Gastroesophageal sphincter (tissue), 3 donors: ENCODE measurements at regions not wholly inside any gene's neighbourhood (a gene's known extent, or its start where the extent isn't known, plus 50 kb on each side); places are given as distances from the start of the nearest gene placed in this dataset.

Experiments used
- EP300 ChIP-seq: sonication (generic); formaldehyde crosslinking; IDR thresholded peaks from one replicate; pipeline ENCODE4 v1.6.1; 2017; ENCODE audit warnings: antibody characterized with exemption, mild to moderate bottlenecking
- POLR2A ChIP-seq, 2 donors: fragments of 450-650 bp; IDR thresholded peaks; one replicate each; pipeline ENCODE4 v1.6.1; 2017; ENCODE audit warnings: antibody characterized with exemption in 2 of 2, mild to moderate bottlenecking in 2 of 2, moderate library complexity in 1 of 2
- POLR2AphosphoS5 ChIP-seq: sonication (generic); formaldehyde crosslinking; IDR thresholded peaks from one replicate; pipeline ENCODE4 v1.6.1; 2017; ENCODE audit warnings: antibody characterized with exemption
- TF ChIP-seq, protein P1 (sequence below), 4 experiments: fragments of 200-600 bp in 2 of 4; fragments of 450-650 bp in 2 of 4; sonication (generic) in 1 of 4; IDR thresholded peaks; one replicate each; pipeline ENCODE4 v1.5.1; 2017 to 2019; ENCODE audit warnings: antibody characterized with exemption in 4 of 4, mild to moderate bottlenecking in 2 of 4, moderate library complexity in 2 of 4

DNA sequence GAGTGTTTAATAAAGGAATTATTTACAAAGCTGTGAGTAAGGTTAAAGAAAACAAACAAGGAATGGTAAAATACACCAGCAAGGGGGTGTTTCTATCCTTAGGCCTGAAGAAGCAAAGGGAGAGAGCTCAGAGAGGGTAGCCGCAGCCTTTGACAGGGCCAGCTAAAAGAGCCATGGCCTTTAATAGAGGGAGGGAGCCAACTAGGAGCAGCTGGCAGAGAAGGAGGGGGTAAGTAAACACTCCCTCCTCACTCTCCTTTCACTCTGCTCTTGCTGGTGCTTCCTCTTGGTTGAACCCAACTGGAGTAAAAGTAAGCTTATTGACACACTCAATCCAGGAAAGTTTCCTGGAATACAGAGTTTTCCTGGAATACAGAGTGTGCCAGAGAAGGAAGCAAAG lies 87.5 kb downstream of the CH25H start:
- TF ChIP-seq POLR2AphosphoS5 (no peak), POLR2A (IDR thresholded peaks at IDR 0.05) (no peak), EP300 (no peak)
- TF ChIP-seq, protein P1, sequence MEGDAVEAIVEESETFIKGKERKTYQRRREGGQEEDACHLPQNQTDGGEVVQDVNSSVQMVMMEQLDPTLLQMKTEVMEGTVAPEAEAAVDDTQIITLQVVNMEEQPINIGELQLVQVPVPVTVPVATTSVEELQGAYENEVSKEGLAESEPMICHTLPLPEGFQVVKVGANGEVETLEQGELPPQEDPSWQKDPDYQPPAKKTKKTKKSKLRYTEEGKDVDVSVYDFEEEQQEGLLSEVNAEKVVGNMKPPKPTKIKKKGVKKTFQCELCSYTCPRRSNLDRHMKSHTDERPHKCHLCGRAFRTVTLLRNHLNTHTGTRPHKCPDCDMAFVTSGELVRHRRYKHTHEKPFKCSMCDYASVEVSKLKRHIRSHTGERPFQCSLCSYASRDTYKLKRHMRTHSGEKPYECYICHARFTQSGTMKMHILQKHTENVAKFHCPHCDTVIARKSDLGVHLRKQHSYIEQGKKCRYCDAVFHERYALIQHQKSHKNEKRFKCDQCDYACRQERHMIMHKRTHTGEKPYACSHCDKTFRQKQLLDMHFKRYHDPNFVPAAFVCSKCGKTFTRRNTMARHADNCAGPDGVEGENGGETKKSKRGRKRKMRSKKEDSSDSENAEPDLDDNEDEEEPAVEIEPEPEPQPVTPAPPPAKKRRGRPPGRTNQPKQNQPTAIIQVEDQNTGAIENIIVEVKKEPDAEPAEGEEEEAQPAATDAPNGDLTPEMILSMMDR (IDR thresholded peaks at IDR 0.05): no peak
